ENCODE measurements at regions not wholly inside any gene's neighbourhood (a gene's known extent, or its start where the extent isn't known, plus 50 kb on each side); places are given as distances from the start of the nearest gene placed in this dataset.

GRCh38 chr3:72591522-72592421 is 256.5 kb downstream of the SHQ1 start:
- no peak for DNase-seq

DNA sequence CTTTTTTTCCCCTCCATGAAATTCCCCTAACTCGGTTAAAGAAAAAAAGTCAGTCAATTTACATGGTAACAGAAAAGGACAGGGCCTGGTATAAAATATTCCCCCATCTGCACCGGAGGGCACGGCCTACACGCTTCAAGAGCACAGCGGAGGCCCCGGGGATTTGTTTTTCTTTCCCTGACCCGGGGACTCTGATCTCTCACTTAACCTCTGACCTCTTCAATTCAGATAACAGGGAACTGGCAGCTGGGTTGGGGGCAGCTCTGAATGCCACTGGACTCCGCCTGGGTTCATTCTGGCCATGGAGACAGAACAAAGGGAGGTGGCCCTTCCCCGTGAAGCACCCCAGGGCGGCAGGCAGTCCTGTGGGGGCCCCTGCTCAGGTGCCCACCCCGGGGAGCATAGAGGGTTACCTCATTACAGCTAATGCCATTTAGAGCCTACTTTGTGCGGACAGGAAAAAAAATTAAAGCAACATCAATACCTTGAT is 257.5 kb downstream of the SHQ1 start:
- DNase-seq, result no peak

DNA sequence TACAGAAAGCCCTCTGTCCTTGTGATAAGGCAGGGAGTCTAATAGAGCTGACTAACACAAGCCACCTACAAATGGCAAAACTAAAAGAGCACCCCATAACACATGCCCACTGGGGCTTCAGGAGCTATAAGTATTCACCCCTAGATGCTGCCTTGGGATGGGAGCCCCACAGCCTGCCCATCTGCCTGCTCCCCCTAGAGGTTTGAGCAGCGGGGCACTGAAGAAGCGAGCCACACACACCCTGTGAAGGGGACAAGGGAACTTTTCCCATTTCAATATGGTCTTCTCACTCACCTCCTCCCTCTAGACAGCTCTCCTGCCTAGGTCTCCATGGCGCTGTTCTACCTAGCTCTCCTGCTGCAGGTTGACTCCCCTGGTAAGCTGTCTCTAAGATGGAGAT is 261.0 kb downstream of the SHQ1 start:
- no peak for DNase-seq

DNA sequence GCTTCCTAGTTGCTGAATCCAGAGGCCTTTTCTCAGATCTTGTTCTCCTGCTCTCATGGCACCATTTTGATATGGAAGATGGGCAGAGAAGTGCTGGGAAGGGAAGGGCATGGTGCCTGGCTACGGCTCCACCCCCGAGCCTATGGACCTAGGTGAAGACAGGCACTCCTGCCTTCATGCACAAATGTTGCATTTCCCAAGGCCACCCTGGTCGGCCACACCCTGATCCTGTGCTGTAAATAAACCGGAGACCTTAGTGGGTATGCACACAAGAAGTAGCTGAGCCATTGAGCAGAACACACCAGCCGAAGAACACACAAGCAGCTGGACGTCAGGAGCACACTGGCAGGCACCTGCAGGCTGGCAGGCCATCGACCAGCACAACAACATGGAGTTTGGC is 261.6 kb downstream of the SHQ1 start:
- DNase-seq, result no peak

GRCh38 chr3:72585966-72586365 is 262.3 kb downstream of the SHQ1 start:
- no peak for DNase-seq

DNA sequence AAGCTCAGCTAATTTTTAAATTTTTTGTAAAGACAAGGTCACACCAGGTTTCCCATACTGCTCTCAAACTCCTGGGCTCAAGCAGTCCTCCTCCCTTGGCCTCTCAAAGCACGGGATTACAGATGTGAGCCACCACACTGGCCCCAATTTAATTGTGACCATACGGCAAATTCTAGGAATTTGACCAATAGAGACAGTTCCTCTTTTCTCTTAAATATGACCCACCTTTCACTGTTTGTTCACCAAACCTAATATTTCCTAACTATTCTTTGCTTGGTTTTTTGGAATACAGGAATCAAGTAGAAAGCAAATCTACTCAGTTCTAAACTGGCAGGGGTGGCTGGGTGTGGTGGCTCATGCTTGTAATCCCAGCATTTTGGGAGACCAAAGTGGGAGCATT is 264.0 kb downstream of the SHQ1 start:
- no peak for DNase-seq

- DNase-seq, result no peak
Measured at GRCh38 chr3:72582963-72583362, 265.3 kb downstream of the SHQ1 start.

- no peak for DNase-seq
Measured at GRCh38 chr3:72582211-72582878, 265.9 kb downstream of the SHQ1 start.

- no peak for DNase-seq
Measured at GRCh38 chr3:72580900-72581299, 267.3 kb downstream of the SHQ1 start.

GRCh38 chr3:72580246-72580756 is 267.9 kb downstream of the SHQ1 start:
- no peak for DNase-seq

DNA sequence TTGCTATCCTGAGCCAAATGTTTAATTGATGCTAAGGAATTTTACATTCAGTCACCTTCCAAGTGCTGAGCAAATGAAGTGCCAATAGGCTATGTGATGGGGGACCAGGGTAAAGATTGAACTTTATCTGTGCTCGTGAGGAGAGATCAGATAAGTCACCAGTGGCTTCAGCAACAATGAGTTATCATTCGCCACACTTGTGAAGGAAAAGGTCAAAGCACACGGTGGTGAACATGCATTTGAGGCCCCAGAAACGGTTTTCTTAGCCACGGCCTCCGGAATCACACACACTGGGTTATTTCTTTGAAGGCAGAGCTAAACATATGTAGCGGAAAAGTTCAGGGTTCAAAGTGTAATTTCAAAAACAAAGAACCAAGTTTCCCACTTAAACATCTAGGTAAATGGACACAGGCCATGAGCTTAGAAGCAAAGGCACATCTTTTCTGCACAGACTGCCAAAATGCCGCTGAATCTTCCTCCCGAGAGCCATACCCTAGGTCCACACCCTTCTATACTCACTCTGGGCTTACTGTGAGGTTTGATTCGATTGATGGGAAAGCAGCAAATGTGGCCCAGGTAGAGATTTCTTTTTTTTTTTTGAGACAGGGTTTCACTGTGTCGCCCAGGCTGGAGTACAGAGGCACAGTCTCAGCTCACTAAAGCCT is 268.5 kb downstream of the SHQ1 start:
- no peak for DNase-seq

- no peak for DNase-seq
Measured at GRCh38 chr3:72579191-72579580, 269.1 kb downstream of the SHQ1 start.

DNA sequence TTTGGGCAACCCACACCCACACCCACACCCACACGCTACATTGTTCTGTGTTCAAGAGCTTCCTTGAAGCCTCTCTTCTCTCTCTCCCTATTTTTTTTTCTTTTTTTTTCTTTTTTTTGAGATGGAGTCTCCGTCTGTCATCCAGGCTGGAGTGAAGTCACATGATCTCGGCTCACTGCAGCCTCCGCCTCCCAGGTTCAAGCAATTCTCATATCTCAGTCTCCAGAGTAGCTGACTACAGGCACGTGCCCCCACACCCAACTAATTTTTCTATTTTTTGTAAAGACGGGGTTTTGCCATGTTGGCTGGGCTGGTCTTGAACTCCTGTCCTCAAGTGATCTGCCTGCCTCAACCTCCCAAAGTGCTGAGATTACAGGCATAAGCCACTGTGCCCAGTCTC is 271.1 kb downstream of the SHQ1 start:
- no peak for DNase-seq

GRCh38 chr3:72576563-72576962 is 271.7 kb downstream of the SHQ1 start:
- DNase-seq, result no peak

- DNase-seq, result no peak
Measured at GRCh38 chr3:72574144-72574543, 274.1 kb downstream of the SHQ1 start.

DNA sequence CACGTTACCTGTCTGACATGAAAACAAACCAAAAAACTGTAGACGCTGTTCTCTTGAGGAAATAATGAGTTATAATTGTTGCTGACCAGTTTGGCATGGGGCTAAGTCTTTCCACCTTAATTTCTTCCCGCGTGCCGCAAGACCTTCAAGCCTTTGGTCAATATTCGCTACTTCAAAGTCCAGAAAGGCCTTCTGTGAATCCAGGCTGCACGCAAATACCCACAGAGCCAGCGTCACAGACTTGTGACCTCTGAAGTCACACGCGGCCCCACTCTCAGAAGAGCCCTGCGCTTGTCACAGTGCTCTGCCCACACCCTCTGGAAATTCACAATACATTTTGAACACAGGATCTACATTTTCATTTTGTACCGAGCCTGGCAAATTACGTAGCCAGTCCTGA is 275.2 kb downstream of the SHQ1 start:
- DNase-seq, result no peak

DNA sequence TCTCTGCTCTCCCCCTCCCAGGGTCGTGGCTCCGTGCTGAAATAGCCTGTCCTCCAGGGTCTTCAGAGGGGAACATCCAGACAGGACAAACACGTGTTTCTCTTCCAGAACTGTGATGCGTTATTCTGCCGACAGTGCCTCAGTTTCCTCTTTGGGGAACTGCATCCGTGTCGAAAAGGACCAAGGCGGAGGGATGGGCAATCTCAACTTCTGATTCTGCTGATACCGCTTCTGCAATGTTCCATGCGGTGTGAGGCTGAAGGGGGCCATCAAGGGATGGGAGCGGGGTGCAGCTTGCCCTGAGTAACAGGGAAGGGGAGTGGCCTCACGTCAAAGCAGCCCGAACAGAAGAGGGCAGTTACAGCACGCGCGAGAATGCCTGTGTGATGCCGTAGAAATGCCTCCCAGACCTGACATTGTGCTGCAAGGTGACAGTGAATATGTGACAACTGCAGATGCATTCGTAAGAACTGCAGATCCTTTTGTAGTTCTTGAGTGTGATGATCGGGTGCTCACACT is 275.7 kb downstream of the SHQ1 start:
- no peak for DNase-seq

DNA sequence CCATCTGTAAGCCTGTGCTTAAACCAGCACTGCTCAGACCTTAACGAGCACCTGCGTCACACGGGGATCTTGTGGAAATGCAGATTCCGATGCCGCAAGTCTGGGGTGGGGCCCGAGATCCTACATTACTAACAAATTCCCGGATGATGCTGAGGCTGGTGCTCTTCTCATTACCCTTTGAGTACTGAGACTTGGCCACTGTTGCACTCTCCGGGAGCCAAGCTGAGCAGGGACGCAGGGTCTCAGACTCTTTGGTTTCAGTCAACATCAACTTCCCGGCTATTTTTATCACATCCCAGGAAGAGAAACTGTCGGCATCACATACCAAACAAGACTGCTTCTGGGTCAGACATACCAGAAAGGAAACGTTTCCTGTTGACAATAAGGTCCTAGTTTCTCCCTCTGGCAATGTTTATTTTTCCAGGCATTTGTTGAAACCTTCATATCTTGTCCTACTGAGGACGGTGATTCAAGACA is 276.6 kb downstream of the SHQ1 start:
- DNase-seq, result no peak

- no peak for DNase-seq
Measured at GRCh38 chr3:72571052-72571451, 277.2 kb downstream of the SHQ1 start.

DNA sequence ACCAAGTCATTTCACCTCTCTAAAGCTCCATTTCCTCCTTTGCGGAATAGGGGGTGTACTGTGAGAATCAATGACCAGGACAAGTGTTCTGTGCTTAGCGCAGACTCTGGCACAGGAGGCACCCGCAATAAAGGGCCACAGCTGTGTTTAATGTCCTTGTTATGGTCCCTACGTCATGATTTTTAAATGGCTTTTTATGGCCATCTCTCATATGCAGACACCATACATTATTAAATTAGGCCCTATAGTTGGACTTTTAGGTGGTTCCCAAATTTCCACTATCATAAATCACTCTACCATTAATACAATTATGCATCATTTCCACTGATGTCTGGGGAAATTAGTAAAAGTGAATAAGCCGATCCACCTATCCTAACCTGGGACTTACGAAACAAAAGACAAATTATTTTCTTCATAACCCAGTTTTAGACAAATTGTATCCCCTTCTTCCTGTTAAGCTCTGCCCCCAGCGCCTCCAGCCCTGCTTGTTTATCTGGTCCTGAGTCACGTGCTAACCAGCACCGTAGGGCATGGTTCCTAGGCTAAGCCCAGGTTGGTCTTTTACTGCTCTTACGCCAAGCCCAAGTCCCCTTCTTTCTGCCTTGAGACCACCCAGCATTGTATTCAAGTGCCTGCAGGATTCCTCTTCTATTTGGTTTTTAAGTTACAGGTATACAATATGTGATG is 278.3 kb downstream of the SHQ1 start:
- DNase-seq, result no peak

DNA sequence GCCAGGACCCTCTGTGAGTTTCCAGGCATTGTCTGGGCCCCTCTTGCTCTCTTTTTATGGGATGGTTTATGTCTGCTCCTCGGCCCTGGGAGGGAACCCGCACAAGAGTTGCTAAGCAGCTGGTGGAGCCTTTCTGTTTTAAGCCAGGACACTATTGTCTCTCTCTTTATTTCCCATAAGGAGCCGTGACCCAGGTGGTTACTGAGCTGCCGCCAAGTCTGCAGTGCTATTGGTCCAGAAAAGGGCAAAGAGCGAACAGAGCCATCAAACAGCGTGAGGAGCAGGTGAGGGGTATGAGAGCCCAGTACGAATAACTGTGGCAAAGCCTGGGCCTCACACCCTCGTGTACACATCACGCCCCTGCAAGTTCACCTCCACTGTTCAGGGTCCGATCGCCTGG is 280.2 kb downstream of the SHQ1 start:
- no peak for DNase-seq

DNA sequence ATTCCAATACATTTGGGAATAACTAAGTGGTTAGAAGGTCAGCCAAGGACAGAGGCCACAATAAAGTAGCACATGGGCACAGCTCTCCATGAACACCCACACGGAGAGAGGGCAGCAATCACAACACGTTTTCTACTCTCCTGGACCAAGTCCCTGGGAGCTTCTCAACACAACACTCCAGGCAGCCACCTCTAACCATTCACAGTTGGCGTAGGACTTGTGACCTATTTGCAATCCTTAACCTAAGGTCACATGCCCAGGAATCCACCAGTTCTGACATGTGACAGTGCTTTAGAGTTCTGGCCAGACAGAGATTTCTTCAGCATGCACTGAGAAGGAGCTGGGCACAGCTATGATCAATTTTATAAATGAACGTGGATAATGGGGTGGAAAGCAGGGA is 280.8 kb downstream of the SHQ1 start:
- no peak for DNase-seq

- DNase-seq, result no peak
Measured at GRCh38 chr3:72565593-72565992, 282.7 kb downstream of the SHQ1 start.

All from NCI-H2107 (cell line).